Left ventricle myocardium inferior (tissue), 1 donor: ENCODE measurements at regions not wholly inside any gene's neighbourhood (a gene's known extent, or its start where the extent isn't known, plus 50 kb on each side); places are given as distances from the start of the nearest gene placed in this dataset.

Experiments
- DNase-seq: peaks from one replicate; pipeline ENCODE4 v3.0.0-alpha.2; 2020
- H3K27ac ChIP-seq: fragments of 200-600 bp; replicated peaks from 2 replicates; pipeline ENCODE4 v1.8.0; 2021
- H3K27me3 ChIP-seq: fragments of 200-600 bp; 2 replicates; pipeline ENCODE4 v1.8.0; 2021; ENCODE audit warnings: low read depth
- H3K36me3 ChIP-seq: fragments of 200-600 bp; 2 replicates; pipeline ENCODE4 v1.8.0; 2021
- H3K4me1 ChIP-seq: fragments of 200-600 bp; 2 replicates; pipeline ENCODE4 v1.8.0; 2021
- H3K4me3 ChIP-seq: fragments of 200-600 bp; 2 replicates; pipeline ENCODE4 v1.8.0; 2021; ENCODE audit warnings: mild to moderate bottlenecking, moderate library complexity
- H3K9me3 ChIP-seq: fragments of 200-600 bp; replicated peaks from 2 replicates; pipeline ENCODE4 v1.8.0; 2021
- CTCF ChIP-seq: fragments of 200-600 bp; IDR thresholded peaks from 2 replicates; pipeline ENCODE4 v1.8.0; 2021; ENCODE audit warnings: antibody characterized with exemption, mild to moderate bottlenecking, borderline replicate concordance
- intact Hi-C: fragments of 100-400 bp; cut with micrococcal nuclease; formaldehyde crosslinking; loops from one replicate; pipeline ENCODE4 v1.11.0; 2022
- donor health status: DM: no; HTN: yes; CAD: no; lungs with severe emphysema.

DNA sequence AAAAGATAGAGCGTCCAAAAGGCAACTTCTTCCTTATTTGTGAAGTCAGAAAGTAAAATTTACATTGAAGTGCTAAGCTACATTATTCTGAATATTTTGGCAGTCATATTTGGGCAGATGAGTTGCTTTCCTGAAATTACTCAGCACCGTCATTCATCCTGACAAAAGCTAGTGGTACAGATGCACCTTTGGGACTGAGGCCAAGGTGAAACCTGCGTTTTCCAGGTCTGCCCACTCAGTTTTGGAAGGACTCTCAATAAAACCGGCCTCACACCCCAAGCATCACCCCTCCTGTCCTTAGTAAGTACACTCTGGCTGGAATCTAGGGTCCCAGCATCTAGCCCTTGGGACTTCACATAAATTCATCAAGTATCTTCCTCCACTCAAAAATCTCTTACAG, 187.5 kb downstream of the TM9SF2 start:
- Histone ChIP-seq H3K36me3 (no peaks in the 10 kb centered on the region), H3K27ac (no peak overlapping the region), H3K9me3 (no peaks in the 10 kb centered on the region), H3K4me1 (peaks cover 22% of the 10 kb centered on the region), H3K4me3 (no peak overlapping the region), H3K27me3 (no peaks in the 10 kb centered on the region)
- intact Hi-C loops, result no loop called here
- no peak for TF ChIP-seq CTCF
- DNase-seq, result no peak

GRCh38 chr13:99687723-99688397, 186.6 kb downstream of the TM9SF2 start:
- Histone ChIP-seq H3K9me3 (no peaks in the 10 kb centered on the region), H3K36me3 (no peaks in the 10 kb centered on the region), H3K27me3 (no peaks in the 10 kb centered on the region), H3K4me3 (no peak overlapping the region), H3K27ac (no peak overlapping the region), H3K4me1 (peaks cover 22% of the 10 kb centered on the region)
- no peak for DNase-seq
- no peak for TF ChIP-seq CTCF
- intact Hi-C loops, result no loop called here

DNA sequence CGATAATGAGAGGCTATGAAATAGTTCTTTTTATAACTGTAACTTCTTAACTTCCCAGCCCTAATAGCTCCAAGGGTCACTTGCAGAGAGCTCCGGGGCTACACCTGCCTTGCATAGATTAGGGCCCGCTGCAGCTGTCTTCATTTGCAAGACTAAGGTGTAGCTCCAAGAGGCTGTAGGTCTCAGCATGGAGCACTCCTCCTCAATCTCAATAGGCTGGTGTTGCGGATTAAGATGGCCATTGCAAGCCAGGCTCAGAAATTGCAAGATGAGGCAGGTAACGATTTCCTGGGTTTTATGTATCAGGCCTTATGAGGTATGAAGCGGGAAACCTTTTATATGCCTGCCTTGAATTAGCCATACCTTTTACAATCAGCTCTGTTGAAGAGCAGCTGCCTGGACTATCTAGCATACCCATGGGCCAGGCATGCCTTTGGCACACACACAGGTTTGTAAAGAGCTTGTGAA, 185.7 kb downstream of the TM9SF2 start:
- no peaks in the 10 kb centered on the region for H3K27me3 ChIP-seq
- H3K36me3 ChIP-seq, result no peaks in the 10 kb centered on the region
- no peak for TF ChIP-seq CTCF
- peak overlapping the region; percentile 63 for H3K27ac ChIP-seq
- H3K9me3 ChIP-seq, result no peaks in the 10 kb centered on the region
- H3K4me3 ChIP-seq, result no peak overlapping the region
- DNase-seq, result no peak
- intact Hi-C loops, result no loop called here
- peaks cover 22% of the 10 kb centered on the region for H3K4me1 ChIP-seq

DNA sequence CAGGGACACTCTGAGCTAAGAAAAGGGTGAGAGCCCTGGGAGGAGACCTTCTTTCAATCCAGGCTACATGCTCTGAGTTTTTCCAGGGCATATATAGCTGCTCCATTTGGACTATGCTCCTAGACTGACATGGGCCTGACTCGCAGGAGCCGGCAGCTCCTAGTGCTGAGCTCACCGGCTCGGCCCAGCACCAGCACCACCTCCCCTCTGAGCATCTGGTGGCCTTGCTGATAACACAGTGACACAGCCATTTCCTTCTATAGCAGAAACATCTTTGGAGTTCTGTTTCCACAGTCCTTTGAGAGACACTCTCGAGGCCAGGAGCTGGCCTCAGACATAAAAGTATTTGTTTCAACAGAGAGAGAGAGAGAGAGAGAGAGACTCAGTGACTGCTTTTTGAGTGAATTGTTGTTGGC, 184.9 kb downstream of the TM9SF2 start:
- peak; percentile 53 for DNase-seq
- Histone ChIP-seq H3K27ac (peak overlapping the region; percentile 63), H3K4me3 (no peak overlapping the region), H3K27me3 (no peaks in the 10 kb centered on the region), H3K36me3 (no peaks in the 10 kb centered on the region), H3K4me1 (peaks cover 22% of the 10 kb centered on the region), H3K9me3 (no peaks in the 10 kb centered on the region)
- intact Hi-C loops, result no loop called here
- no peak for TF ChIP-seq CTCF

- DNase-seq, result no peak
- Histone ChIP-seq H3K27me3 (no peaks in the 10 kb centered on the region), H3K27ac (no peak overlapping the region), H3K4me3 (no peak overlapping the region), H3K36me3 (no peaks in the 10 kb centered on the region), H3K4me1 (peaks cover 23% of the 10 kb centered on the region), H3K9me3 (no peaks in the 10 kb centered on the region)
- intact Hi-C loops, result no loop called here
- TF ChIP-seq CTCF, result no peak
These were observed 180.4 kb downstream of the TM9SF2 start for GRCh38 chr13:99681695-99682094.
